ENCODE measurements at regions not wholly inside any gene's neighbourhood (a gene's known extent, or its start where the extent isn't known, plus 50 kb on each side); places are given as distances from the start of the nearest gene placed in this dataset.
"Not testable (repeated sequence)": the region's sequence is repeated elsewhere in the genome, so short reads cannot be mapped to it uniquely, and the experiment has no call there.

DNA sequence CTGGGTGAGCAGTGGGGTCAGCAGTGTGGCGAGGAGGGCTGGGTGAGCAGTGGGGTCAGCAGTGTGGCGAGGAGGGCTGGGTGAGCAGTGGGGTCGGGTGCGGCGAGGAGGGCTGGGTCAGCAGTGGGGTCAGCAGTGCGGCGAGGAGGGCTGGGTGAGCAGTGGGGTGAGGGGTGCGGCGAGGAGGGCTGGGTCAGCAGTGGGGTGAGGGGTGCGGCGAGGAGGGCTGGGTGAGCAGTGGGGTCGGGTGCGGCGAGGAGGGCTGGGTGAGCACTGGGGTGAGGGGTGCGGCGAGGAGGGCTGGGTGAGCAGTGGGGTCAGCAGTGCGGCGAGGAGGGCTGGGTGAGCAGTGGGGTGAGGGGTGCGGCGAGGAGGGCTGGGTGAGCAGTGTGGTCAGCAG lies 93.2 kb downstream of the METRNL start:
- H4K20me1 ChIP-seq (ENCODE audit: insufficient read depth); H3K4me2 ChIP-seq (ENCODE audit: low read length); BruUV-seq (replicated peaks); RAD21 ChIA-PET (ENCODE audit: low non-redundant PET in 1 of 2, low total read pairs in 2 of 2, uncharacterized antibody in 2 of 2, unreplicated experiment in 2 of 2); H3K79me2 ChIP-seq (ENCODE audit: insufficient read depth, low read length); intact Hi-C loops (cut with micrococcal nuclease); POLR2A ChIA-PET; H3K36me3 ChIP-seq (ENCODE audit: control insufficient read depth in 1 of 2, insufficient read depth in 2 of 2, low read length in 2 of 2); ATAC-seq; H2AFZ ChIP-seq (ENCODE audit: low read depth, low read length, poor library complexity, severe bottlenecking); H3K9ac ChIP-seq (ENCODE audit: low read length); H3K4me1 ChIP-seq (ENCODE audit: control insufficient read depth in 1 of 2, insufficient read depth in 2 of 2, low read length in 2 of 2); CTCF ChIA-PET; H3K9me3 ChIP-seq (ENCODE audit: control insufficient read depth in 1 of 2, insufficient read depth in 1 of 2, low read depth in 1 of 2, low read length in 2 of 2); H3K4me3 ChIP-seq (replicated peaks in 1 of 2; ENCODE audit: low read depth in 1 of 2, low read length in 2 of 2); DNase-seq (ENCODE audit: low read depth, low spot score); H3K9me2 ChIP-seq (ENCODE audit: insufficient read depth); H3K27ac ChIP-seq (ENCODE audit: low read depth, low read length); H3K27me3 ChIP-seq (ENCODE audit: insufficient read depth, low read length): not testable (repeated sequence)

GRCh38 chr17:83173180-83173913 lies 93.9 kb downstream of the METRNL start:
- H3K9ac ChIP-seq (ENCODE audit: low read length); BruUV-seq (replicated peaks); H3K4me2 ChIP-seq (ENCODE audit: low read length); H2AFZ ChIP-seq (ENCODE audit: low read depth, low read length, poor library complexity, severe bottlenecking); RAD21 ChIA-PET (ENCODE audit: low non-redundant PET in 1 of 2, low total read pairs in 2 of 2, uncharacterized antibody in 2 of 2, unreplicated experiment in 2 of 2); DNase-seq (ENCODE audit: low read depth, low spot score); H3K27ac ChIP-seq (ENCODE audit: low read depth, low read length); POLR2A ChIA-PET; H3K27me3 ChIP-seq (ENCODE audit: insufficient read depth, low read length); H3K4me1 ChIP-seq (ENCODE audit: control insufficient read depth in 1 of 2, insufficient read depth in 2 of 2, low read length in 2 of 2); CTCF ChIA-PET; intact Hi-C loops (cut with micrococcal nuclease); H3K9me2 ChIP-seq (ENCODE audit: insufficient read depth); H3K36me3 ChIP-seq (ENCODE audit: control insufficient read depth in 1 of 2, insufficient read depth in 2 of 2, low read length in 2 of 2); H3K4me3 ChIP-seq (replicated peaks in 1 of 2; ENCODE audit: low read depth in 1 of 2, low read length in 2 of 2); H3K9me3 ChIP-seq (ENCODE audit: control insufficient read depth in 1 of 2, insufficient read depth in 1 of 2, low read depth in 1 of 2, low read length in 2 of 2); H3K79me2 ChIP-seq (ENCODE audit: insufficient read depth, low read length); ATAC-seq; H4K20me1 ChIP-seq (ENCODE audit: insufficient read depth): not testable (repeated sequence)

GRCh38 chr17:83173914-83174361 lies 94.5 kb downstream of the METRNL start:
- no peaks in the 10 kb centered on the region for H3K27me3 ChIP-seq (ENCODE audit: insufficient read depth, low read length)
- intact Hi-C loops (cut with micrococcal nuclease): no loop called here
- ChIA-PET CTCF (no interaction called here), POLR2A (no interaction called here), RAD21 (ENCODE audit: low non-redundant PET in 1 of 2, low total read pairs in 2 of 2, uncharacterized antibody in 2 of 2, unreplicated experiment in 2 of 2) (no interaction called here)
- no peaks in the 10 kb centered on the region for H4K20me1 ChIP-seq (ENCODE audit: insufficient read depth)
- no peak overlapping the region for H3K27ac ChIP-seq (ENCODE audit: low read depth, low read length)
- H3K9me3 ChIP-seq (ENCODE audit: control insufficient read depth in 1 of 2, insufficient read depth in 1 of 2, low read depth in 1 of 2, low read length in 2 of 2): no peaks in the 10 kb centered on the region
- H3K4me1 ChIP-seq (ENCODE audit: control insufficient read depth in 1 of 2, insufficient read depth in 2 of 2, low read length in 2 of 2): peaks cover 0 to 8% of the 10 kb centered on the region in 2 experiments; a peak in 2 of 4 replicates
- no peak overlapping the region for H3K4me2 ChIP-seq (ENCODE audit: low read length)
- no peaks in the 10 kb centered on the region for H3K36me3 ChIP-seq (ENCODE audit: control insufficient read depth in 1 of 2, insufficient read depth in 2 of 2, low read length in 2 of 2)
- DNase-seq (ENCODE audit: low read depth, low spot score) (no peak), ATAC-seq (no peak)
- no TSS peak for BruUV-seq (replicated peaks)
- no peak overlapping the region for H2AFZ ChIP-seq (ENCODE audit: low read depth, low read length, poor library complexity, severe bottlenecking)
- H3K4me3 ChIP-seq (replicated peaks in 1 of 2; ENCODE audit: low read depth in 1 of 2, low read length in 2 of 2): no peak overlapping the region
- H3K9ac ChIP-seq (ENCODE audit: low read length): no peak overlapping the region
- H3K79me2 ChIP-seq (ENCODE audit: insufficient read depth, low read length): no peaks in the 10 kb centered on the region
- H3K9me2 ChIP-seq (ENCODE audit: insufficient read depth): no peaks in the 10 kb centered on the region
- TF ChIP-seq ATF3 (IDR thresholded peaks at IDR 0.05): no peak
- TF ChIP-seq MAX (IDR thresholded peaks at IDR 0.05): no peak
- TF ChIP-seq, protein P1, sequence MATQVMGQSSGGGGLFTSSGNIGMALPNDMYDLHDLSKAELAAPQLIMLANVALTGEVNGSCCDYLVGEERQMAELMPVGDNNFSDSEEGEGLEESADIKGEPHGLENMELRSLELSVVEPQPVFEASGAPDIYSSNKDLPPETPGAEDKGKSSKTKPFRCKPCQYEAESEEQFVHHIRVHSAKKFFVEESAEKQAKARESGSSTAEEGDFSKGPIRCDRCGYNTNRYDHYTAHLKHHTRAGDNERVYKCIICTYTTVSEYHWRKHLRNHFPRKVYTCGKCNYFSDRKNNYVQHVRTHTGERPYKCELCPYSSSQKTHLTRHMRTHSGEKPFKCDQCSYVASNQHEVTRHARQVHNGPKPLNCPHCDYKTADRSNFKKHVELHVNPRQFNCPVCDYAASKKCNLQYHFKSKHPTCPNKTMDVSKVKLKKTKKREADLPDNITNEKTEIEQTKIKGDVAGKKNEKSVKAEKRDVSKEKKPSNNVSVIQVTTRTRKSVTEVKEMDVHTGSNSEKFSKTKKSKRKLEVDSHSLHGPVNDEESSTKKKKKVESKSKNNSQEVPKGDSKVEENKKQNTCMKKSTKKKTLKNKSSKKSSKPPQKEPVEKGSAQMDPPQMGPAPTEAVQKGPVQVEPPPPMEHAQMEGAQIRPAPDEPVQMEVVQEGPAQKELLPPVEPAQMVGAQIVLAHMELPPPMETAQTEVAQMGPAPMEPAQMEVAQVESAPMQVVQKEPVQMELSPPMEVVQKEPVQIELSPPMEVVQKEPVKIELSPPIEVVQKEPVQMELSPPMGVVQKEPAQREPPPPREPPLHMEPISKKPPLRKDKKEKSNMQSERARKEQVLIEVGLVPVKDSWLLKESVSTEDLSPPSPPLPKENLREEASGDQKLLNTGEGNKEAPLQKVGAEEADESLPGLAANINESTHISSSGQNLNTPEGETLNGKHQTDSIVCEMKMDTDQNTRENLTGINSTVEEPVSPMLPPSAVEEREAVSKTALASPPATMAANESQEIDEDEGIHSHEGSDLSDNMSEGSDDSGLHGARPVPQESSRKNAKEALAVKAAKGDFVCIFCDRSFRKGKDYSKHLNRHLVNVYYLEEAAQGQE (IDR thresholded peaks at IDR 0.05; ENCODE audit: low read depth): no peak
- no peak for TF ChIP-seq ELF1 (IDR thresholded peaks at IDR 0.05; ENCODE audit: borderline replicate concordance, low read depth)
- TF ChIP-seq ZFX (IDR thresholded peaks at IDR 0.05): no peak
- TF ChIP-seq CTCF (IDR thresholded peaks at IDR 0.05 in 2 of 3, conservative IDR thresholded peaks at IDR 0.05 in 1 of 3; ENCODE audit: borderline replicate concordance in 1 of 3, insufficient read depth in 1 of 3, low read depth in 2 of 3, low read length in 2 of 3): no peak
